HG02870 (cell line): ENCODE measurements at regions not wholly inside any gene's neighbourhood (a gene's known extent, or its start where the extent isn't known, plus 50 kb on each side); places are given as distances from the start of the nearest gene placed in this dataset.

Experiments
- ATAC-seq: cut with Tn5 transposase; IDR thresholded peaks from one replicate; pipeline ENCODE4 v1.9.1; 2021; ENCODE audit warnings: mild to moderate bottlenecking, moderate library complexity; ENCODE audit not compliant: unreplicated experiment

DNA sequence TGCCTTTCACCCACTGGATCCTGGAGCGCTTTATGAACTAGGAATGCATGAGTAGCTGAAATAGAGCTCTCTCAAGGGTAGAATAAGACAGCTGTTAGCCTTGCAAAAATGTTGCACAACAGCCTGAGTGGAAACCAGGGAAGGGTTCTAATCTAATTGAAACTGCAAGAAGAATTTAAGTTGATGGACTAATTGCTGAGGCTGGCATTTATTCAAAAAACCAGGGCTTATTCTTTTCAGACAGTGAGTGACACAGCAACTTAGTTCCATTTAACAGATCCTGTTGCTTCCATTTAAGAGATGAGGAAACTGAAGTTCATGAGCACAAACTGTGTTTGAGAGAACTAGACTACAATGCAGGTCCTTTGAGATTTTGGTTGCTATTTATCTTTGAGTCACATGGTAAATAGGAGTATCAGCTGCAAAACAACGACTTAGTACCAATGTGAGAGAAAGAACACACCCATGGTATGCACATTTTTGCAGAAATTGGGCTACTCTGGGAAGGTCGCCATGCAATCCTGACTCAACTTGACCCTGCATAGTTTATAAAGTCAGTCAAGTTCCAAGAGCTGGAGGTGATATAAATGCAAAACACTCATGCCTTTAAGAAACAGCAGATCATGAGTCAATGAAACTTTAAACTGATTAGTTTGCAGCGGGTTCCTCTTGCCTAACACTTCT, 76.4 kb upstream of the PARD3B start:
- no peak for ATAC-seq

DNA sequence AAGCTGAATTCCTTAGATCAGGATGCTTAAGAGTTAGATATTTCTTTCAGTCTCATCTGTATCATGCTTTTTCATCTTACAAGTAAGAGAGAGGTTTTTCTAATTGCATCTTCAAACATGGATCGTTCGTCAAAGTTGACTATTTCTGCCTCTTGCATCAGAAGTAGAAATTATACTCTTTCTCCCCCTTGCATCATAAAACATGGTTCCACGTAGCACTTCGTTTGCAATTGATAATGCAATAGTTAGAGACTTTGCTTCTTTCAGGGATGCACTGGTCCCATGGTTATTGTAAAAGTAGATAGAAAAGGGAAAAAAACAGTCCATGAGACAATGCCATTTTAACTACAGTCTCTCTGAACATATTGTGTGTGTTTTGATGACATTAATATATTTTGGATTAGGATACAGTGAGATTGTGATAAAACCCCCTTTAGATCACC, 75.1 kb upstream of the PARD3B start:
- ATAC-seq = no peak

DNA sequence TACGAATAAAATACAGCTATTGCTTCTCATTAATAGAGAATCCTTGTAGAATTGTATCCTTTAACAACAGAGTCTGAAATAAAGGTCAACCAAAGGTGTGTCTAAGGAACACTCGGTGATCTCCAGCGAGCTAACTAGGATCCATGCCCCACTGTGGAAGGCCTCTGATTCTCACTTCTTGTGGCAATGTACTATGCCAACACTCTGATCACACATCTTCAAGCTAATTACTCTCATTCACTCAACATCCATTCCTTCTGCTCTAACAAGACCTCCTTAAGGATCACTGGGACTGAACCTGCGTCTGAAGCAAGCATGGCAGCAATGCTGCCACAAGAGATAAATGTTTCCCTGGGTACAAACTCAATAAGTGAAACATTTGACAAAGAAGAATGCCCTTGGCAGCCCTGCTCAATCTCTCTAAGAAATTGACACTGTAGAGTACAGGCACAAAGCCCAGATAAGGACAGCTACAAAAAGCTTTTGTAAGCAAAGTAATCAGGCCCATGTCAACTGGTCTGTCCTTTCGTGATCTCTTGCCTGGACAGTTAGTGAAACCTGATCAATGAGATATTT, 74.6 kb upstream of the PARD3B start:
- no peak for ATAC-seq

DNA sequence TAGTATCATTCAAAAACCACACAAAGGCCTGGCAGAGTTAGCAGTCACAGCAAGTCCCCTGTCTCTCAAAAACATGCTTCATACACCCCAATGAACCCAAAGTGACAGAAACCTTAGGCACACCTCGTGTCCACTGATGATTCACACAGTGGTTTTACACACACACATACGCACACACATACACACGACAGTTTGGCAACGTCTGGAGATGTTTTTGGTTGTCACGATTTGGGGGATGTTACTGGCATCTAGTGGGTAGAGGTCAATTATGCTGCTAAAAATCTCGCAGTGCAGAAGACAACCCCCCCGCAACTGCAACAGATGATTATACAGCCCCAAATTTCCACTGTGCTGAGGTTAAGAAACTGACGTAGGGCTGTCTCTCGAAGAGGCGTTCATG, 72.9 kb upstream of the PARD3B start:
- ATAC-seq = no peak

DNA sequence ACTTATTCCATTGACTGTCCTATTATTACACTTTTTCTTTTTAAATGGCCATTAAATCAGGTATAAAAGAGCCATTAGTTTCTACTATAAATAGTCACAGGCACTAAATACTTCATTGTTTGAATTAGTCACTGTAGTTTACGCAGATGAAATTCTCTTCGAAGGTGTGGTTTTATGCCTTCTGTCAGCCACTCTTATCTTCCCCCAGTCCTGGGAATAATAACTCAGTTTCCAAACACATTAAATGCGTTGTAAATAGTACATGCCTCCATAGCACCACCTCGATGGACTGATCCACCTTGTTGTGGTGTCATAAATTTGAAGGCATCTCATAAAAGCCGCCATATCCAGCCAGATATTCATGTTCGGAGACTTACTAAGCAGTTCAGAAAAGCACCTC, 72.1 kb upstream of the PARD3B start:
- no peak for ATAC-seq

DNA sequence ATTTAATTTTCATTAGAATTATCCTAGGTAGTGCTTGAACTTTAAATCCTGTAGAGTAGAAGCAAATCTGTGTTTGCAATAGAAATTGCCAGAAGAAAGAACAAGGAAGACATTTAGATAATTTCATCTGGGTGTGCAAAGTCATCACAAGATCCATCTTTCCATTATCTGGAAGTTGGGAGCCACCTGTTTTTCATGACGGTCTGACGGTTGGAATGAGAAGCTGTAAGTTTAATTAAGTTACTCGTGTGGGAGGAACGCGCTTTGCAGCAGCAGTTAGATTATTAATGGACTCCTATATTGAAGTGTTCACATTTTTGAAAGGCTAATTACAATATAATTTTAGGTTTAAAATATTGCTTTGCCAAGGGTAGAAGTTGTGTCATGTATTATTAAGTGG, 69.9 kb upstream of the PARD3B start:
- no peak for ATAC-seq

DNA sequence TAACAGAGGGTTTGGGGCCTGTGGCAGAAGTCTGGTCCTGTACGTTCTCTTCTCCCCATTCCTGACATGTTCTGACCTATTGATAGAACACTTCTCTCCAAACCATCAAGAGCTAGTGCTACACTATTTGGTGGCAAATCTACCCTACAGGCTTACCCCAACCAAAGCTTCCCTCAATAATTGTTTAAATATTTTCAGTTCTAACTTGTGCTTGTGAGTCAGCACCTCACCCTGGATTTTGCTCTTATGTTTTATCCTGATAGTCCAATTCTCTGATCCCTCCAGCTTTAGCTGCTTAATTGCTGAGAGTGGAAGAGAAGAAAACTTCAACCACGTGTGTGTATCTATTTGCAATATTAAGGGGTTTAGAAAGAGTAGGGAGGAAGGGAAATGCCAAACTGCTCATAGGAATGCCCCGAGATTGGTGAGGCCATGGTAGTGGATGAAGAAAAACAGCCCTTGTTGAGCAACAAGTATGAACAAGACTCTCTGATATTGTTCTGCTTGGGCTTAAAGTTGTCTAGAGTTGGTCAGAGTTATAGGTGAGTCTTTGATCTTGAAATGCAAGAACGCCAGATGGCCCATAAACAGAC, 67.8 kb upstream of the PARD3B start:
- ATAC-seq = no peak

DNA sequence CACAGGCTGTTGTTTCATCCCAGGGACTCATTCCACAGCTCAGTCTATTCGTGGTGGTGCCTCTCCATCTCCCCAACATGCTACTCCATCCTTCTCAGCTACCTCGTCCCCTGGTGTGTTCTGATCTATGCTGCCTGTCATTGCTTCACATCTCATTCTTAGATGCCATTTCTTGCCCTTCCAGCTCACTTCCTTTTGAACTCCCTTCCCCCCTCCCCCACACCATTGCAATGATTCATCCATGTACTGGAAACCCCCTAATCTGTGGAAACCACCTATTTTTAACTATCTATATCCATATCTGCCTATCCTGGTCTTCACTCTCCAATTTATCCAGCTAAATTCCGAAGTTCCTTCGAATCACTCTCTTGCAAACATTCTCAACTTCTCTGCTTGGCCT, 65.7 kb upstream of the PARD3B start:
- ATAC-seq = no peak

DNA sequence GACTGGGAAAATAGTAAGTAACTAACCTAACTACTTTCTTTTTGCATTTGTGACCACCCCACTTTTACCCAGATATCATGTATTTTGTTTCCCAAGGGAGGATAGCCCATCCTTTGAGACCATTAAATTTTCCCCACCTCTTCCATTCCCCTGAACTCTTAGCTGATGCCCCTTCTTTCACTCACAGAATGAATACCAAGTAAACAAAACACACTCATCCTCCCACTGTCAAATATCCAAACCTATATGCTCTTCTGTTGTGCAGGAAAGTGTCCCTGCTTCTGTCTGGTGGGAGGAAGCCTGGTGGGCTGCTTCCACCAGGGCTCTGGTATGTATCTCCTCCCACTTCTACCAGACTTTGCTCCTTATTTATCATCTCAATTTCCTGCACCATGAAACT, 64.6 kb upstream of the PARD3B start:
- no peak for ATAC-seq

DNA sequence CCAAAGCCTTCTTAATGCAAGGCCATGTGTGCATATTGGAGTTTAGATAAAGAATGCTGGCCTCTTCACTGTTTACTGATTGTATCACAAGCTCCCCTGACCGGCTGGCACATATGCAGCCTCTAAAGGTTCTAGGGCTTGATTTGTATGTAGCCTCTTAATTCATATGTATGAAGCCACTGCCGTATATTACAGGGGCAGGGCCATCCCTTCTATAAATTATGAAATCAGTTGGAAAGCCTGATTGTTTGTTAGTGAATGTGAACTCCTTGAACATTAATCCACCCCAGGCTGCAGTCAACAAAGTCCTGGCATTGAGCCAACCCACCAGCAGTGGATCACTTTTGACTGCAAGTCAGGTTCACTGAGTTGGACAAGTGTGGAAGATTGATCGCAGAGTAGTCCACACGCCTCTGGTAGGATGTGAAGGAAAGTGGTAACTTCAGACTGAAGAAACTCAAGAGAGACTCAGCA, 61.6 kb upstream of the PARD3B start:
- no peak for ATAC-seq

DNA sequence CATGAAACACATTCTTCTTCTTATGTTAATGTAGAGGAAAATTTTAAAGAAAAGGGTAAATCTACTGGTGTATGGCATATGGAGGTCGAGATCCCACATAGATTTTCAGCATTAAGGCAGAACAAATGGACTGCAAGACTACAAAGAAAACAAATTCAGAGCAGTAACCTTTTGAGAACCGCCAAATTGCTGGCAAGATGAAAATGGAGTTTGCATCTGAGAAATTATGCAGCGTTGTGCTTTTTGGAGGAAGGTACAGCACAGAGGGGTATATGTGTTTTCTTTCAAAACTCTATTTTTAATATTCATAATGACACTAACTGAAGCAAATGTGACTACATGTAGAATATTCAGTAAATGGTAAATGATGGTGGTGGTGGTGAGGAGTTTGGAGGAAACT, 59.0 kb upstream of the PARD3B start:
- no peak for ATAC-seq

DNA sequence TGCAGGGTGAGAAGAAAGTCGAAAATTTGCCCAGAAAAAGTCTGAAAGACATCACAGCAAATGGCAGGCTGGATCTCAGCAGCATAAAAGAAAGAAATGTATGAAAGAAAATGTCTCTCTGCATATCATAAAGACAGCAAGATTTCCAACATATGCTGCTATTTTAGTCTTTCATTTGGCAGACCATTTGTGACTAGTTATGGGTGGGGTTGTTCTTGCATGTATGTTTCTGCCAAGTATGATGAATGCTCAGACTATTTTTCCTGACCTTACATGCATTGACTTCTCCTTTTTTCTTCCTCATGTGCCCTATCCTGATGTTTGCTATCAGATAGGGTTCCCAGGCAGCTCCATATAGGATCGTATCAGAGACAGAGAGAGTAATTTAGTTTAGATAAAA, 58.5 kb upstream of the PARD3B start:
- ATAC-seq = no peak

DNA sequence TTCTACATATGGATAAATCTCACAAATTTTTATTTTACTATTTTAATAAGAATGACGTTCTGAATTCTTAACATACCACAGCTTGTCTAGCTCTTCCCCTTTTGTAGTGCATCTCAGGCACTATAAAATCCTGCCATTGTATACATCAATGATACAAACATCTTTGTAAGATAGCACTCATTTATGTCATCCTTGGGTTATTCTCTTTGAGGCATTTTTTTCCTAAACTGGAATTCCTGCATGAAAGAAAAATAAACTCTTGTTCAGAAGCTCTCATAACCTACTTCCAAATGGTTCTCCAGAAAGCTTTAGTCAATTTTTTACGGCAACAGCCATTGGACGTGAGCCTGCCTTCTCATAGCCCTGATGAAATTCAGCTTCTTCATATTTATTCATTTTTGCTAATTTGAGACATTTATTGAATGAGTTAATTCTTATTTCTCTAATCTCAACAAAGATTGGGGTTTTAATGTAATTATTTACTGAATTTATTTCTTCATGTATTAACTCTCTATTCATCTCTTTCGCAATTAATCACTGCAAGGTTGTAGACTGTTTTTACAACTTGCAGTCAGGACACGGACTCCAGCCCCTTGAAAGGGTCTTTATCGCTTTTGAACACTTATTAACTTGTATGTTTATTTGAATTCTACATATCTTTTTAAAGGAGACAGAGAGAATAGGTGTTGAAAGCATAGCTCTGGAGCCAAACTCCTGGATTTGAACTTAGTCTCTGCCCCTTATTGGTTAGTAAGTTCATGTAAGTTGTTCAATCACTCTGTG, 57.6 kb upstream of the PARD3B start:
- ATAC-seq = no peak

DNA sequence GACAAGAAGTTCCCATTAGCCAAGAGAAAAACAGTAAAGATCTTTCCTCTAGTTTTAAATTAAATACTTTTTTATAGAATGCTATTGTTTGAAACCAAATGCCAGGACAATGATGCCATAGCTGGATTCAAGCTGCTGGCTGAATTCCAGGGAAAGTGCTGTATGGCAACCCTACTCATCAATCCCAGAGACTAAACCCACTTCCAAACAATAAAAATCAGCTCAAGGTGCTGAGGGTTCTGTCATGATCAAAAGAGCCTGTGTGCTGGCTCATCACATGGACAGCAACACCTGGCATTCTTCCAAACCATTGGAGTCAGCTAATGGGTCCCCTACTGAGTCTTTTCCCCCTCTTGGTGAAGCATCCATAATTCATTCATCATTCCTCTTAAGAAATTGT, 53.7 kb upstream of the PARD3B start:
- no peak for ATAC-seq

DNA sequence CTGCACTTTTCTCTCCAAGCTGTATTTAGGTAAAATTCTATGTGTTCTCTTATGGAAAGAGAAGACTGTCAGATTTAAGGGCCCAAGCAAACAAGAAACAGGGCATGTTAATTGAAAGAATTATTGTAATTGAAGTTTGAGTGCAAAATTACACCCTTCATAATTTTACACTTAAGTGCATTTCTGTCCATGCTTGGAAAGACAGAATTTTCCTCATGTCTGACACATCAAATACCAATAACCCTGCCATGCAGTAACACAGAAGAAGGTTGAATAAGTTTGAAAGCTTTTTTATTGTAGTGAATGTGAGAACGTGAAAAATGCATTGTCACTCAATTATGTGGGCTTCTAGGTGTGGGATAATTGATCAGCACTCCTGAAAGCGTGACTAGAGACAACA, 52.9 kb upstream of the PARD3B start:
- ATAC-seq = no peak

DNA sequence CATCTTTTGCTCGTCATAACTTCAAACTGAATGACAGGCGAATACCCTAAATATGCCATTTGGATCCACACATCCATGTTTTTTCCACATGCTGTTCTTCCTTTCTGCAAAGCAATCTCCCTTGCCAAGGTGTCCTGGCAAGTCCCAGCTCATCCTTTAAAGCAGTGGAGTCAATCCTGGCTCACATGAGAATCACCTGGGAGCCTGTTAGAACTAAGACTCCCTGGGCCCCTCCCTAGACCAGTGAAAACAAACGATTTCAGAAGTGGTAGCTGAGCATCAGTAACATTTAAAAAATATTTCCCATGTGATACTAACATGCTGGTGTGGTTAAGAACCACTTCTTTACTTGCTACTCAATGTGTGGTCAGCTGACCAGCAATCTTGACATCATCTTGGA, 50.6 kb upstream of the PARD3B start:
- ATAC-seq = no peak

DNA sequence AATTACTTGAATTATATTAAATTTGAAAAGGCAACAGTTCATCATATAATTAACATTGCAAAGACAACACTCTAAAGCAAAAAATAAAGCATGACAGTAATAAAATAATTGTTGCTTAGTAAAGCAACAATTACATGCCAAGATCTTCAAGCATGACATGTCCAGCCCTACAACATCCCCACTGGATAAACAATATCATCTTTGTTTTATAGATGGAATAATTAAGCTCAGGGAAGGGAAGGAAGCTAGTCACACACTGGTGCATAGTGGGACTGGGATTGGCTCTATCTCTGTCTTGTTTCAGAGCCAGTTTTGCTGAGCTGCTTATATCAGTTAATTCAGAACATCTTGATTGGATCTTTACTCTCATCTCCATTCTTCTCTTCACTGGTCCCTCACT, 49.9 kb upstream of the PARD3B start:
- no peak for ATAC-seq
